H1 (cell line): ENCODE measurements at regions not wholly inside any gene's neighbourhood (a gene's known extent, or its start where the extent isn't known, plus 50 kb on each side); places are given as distances from the start of the nearest gene placed in this dataset.

Source experiments
- ATF3 ChIP-seq: IDR thresholded peaks from 2 replicates; pipeline ENCODE4 v1.6.1; 2011; ENCODE audit warnings: low read depth, mild to moderate bottlenecking, low read length; ENCODE audit not compliant: insufficient read depth
- CTCF ChIP-seq, 3 experiments: IDR thresholded peaks; 1 replicate in 2 of 3; 2 replicates in 1 of 3; pipeline versions ENCODE4 v1.5.1 to v1.6.1; 2011; ENCODE audit warnings: low read length in 3 of 3, mild to moderate bottlenecking in 3 of 3, inconsistent platforms in 2 of 3, low read depth in 1 of 3, moderate library complexity in 1 of 3; ENCODE audit not compliant: insufficient read depth in 1 of 3; ENCODE audit errors: control extremely low read depth in 1 of 3
- SAP30 ChIP-seq: fragments of 300-600 bp; sonication (generic); IDR thresholded peaks from 2 replicates; pipeline ENCODE4 v1.7.1; 2012; ENCODE audit warnings: low read length, moderate library complexity, mild to moderate bottlenecking, inconsistent platforms; ENCODE audit not compliant: insufficient read depth, insufficient replicate concordance

GRCh38 chr3:166957121-166957520, 423.0 kb downstream of the ZBBX start (continued):
- no peak for TF ChIP-seq ATF3
- no peak for TF ChIP-seq SAP30
- no peak for TF ChIP-seq CTCF (IDR thresholded peaks at IDR 0.05; ENCODE audit: control extremely low read depth in 1 of 3, insufficient read depth in 1 of 3, low read depth in 1 of 3, low read length in 3 of 3)
